Bone marrow (tissue), 2 donors: ENCODE measurements at regions not wholly inside any gene's neighbourhood (a gene's known extent, or its start where the extent isn't known, plus 50 kb on each side); places are given as distances from the start of the nearest gene placed in this dataset.

Experiments
- DNase-seq, 2 donors: peaks; one replicate each; lab custom pipeline; 2025; lab: John Stamatoyannopoulos, UW

DNA sequence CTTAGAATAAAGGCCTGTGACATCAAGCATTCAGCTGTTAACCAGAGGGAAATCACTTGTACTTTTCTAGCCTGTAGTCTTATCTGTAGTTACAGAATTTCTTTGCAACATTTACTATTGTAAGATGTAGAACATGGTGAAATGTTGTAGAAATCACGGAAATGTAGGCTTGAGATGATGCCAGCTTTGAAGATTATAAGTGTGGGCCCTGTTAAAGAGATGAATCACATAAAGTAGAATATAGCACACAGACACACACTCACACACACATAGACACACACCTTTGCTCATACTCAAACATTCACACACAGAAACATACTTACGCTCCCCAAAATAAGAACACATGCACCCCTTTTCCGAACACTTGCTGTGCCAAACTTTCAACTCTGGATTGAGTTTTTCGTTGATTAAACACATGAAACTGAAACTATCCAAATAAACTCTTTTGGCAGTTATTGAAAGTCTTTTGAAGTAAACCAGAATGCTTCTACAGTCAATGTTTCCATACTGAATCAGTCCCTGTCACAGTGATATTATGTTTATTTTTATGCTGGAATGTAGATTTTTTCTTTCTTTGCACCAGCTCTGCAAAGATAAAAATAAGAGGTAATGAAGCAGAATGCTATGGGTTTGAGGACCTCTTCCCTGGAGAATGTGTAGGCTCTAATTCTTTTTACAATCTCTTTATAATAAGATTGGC lies 230.3 kb upstream of the MEOX2 start:
- no peak for DNase-seq

DNA sequence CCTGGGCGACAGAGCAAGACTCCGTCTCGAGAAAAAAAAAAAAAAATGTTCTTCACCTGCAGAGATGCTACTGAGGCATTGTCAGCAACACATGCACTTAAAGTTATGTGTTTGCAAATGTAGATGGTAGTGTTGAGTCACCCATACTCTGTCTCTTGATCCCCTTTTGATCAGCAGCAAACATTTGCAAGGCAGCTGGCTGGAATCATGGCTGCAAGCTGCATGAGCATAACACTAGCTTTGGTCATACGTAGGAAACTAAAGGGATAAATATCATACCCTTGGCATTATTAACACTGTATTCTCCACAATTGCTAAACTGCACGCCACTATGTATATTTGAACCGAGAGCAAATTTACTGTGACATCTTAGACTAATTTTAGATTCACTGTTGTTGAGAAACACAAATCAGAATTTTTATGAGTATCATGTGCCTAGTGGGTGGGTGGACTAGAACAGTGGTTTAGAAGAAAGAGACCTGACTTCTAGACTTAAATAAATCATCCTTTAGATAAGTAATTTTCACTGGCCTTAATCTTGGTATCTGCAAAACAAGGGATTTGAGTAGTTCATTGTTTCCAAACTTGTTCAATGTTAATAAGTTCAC lies 229.3 kb upstream of the MEOX2 start:
- no peak for DNase-seq

DNA sequence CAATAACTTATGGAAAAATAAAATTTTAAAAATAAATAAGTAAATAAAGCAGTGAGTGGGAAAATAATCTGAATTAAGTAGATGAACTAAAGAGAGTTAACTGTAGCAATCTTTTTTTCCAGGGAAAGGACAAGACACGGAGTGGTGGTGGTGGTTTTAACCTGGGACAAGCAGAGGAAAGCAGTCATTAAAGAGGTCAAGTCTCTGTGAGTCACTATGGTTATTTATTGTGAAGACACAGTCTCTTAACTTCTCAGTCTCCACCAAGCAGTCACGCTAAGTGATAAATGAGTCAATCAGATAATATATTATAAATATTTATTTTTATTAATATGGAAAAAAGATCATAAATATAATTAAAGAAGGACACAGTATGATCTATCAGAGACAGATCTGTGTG lies 228.1 kb upstream of the MEOX2 start:
- DNase-seq = no peak

DNA sequence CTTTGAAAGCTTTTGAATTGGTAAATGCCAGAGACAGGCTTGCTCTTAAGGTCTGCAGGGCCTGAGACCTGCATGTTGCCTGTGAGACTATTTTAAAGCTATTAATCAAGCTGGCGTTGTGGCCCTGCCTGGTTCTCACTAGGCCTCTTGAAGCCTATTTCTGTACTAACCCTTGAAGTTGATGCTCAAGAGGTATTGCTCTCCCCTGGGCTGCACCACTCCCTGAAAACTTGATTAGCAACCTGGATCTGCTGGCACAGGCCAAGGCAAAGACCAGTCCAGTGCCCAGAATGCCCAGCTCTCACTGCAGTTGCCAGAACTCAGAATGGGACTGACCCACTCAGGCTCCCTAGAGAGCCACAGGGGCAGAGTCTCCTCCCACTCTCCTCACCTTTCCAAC lies 220.0 kb upstream of the MEOX2 start:
- DNase-seq = no peak

DNA sequence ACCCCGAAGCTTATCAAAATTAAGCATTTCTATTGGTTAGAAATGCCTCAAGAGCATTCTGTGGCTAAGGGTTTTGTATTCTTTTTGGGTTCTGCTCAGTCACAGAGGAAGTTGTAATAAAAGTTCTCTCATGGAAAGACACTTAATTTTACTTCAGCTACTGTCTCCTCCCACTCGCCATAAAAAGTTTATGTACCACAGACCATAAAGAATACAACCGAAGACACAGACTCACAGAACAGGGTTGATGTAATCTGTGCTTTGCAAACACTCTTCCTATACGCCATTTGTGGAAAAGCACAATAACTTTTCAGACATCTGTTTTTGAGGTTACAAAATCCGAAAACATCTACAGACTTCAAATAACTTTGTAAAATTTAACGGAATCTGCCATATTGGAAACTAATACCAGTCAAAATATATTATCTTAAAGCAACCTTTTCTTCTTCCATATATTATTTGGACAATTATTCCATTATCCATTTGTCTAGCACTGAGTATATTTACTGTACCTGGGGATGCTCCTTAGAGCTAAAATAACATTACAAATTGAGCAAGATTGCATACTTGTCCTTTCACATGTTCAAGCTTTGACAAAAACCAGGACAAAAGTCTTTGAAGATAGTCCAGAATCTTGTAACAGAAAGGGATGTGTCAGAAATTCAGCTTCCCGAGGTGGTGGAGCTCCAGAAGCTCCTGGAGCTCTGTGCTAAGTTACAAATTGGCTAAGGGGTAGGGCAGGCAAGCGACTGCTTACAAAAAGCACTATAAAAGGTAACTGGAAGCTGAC lies 219.0 kb upstream of the MEOX2 start:
- DNase-seq = no peak

DNA sequence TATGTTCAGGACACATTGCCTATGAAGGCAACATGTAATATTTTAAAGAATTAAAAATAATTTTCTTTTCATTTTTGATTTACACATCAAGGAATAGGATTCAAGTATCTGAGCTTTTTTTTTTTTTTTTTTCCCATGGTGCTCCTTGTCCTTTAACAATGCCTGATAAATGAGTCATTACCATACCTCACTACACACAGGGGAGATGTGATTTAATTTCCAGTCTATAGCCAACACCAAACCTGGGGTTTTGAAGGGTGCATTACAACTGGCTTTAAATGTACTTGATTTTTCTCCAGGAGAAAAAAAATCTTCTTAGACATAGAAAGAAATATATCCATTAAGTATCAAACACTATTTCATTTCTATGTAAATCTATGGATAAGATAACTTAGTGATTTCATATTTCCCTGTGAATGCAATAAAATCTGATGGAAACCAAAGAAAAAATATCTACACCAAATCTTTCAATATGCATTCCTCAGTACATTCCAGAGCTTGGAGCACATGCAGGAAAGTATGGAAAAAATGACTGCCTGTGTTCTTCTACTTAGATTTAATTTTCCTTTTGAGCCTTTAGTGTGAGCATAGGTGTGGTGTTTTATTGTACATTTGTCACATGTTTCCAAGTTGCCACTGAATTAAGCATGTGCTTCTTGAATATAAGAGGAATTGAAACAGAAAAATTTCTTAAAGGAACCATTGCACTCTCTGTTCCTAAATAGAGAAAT lies 204.8 kb upstream of the MEOX2 start:
- no peak for DNase-seq

DNA sequence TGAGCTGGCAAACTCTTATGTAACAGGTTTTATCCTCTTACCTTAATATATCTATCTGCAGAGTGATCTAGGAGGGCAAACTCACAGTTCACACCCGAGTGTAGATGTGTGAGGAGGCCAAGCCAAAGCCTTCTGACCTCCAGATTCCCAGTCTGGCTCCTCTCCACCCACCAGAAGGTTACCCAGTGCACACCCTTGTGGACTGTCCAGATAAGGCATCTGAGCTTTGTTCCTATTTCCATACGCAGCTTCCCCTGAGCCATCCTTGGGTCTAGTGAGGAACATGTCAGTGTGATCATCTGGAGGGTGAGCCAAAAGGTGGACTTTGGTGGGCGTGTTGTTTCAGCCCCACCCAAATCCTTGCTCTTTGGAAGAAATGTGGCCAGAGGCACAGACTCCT lies 203.0 kb upstream of the MEOX2 start:
- no peak for DNase-seq

DNA sequence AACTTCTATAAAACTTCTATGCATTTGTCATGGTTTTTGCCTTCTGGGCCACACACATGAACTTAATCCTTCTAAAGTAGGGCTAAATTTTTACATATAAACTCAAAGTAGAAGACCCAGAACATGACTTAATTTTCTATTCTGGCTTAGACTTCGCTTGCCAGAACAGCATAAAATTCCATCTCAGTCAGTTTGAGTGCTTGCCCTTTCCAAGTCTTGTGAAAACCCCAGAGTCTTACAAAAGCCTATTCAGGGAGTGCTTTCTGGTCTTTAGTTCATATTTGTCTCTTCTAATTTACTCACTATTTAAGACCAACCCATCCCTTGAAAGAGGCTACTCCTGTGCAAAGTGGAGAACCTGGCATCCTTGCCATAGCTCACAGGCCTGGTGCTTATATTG lies 201.6 kb upstream of the MEOX2 start:
- no peak for DNase-seq

DNA sequence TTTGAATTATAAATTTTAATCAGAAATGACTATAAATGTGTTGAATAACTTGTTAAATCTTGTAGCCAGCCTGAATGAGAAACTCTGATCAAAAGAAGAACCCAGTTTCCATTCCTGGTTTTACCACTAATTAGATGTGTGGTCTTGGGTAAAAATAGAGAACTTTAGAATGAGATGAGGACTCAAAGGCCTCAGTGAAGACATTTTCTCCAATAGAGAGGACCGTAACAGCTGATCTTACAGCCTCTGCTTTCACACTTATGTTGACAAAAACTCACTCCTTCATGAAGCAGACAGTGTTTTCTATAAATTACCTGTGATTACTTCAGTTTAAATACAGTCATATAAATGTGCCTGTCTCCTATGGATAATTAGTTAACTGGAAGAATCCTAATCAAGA lies 200.1 kb upstream of the MEOX2 start:
- no peak for DNase-seq

DNA sequence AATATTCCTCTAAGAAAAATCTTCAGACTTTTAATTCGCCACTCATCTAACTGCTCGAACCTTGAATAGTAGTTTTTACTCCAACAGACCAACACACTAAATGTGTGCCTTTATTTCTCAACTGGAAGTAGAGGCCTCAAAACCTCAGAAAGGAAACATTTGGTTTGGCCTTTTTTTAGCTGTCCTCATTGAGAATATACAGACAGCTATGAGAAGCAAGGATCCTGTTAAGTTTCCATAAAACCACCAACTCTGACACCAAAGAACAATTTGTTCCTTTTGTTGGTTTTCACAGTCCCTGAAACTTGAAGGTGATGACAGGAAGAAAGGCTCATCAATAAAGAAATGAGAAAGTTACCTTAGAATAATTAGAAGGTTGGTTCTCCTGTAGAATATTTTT lies 199.2 kb upstream of the MEOX2 start:
- no peak for DNase-seq

DNA sequence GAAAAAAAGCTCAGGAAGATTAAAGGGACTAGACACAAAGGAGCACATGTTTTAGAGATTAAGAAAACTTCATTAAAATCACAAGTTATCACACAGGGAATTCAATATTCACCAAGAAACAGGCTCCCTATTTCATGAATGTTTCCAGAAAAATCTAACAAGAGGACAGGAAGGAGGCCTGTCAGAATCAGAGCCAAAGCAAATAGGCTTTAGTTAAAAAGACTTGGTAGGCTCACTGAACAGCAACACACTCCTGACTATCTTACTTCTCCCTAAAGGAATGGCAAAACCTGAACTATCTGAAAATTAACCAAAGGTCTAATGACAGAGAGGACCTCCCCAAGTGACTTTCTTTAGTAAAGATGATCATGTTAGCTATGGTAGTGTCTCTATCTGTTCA lies 188.3 kb upstream of the MEOX2 start:
- DNase-seq = no peak

DNA sequence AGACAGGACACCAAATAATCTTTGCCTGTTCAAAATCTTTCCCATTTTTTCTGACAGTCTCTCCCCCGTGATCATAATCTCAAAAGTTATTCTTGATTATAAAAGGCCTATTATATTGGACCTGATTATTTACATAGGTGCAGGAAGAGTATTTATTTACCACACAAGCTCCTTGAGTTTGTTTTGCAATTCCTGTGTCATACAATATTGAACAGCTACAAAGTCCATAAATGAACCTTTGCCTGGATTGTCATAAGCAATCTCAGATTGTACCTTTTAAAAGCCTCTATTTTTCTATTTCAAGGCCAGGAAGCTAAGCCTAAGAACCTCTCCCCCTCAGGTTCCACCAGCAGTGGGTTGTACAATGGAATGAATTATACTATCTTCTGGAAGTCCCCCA lies 183.9 kb upstream of the MEOX2 start:
- DNase-seq = no peak

DNA sequence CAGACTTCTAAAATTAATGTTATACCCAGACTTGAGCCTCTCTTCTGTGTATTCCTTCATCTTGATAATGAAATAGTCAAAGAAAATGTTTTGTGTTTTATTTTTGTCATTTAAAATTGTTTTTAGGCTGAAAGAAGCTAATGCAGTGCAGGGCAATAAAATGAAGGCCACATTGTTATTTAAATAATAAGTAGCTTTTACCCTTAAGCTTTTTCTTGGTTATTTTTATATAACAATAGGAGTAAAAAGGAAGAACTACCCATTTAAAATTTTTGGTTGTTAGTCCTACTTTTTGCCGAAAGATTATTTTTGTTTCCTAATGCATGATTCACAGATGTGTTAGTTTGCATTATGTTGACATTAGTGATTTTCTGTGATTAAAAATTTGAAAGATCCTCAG lies 181.0 kb upstream of the MEOX2 start:
- no peak for DNase-seq

DNA sequence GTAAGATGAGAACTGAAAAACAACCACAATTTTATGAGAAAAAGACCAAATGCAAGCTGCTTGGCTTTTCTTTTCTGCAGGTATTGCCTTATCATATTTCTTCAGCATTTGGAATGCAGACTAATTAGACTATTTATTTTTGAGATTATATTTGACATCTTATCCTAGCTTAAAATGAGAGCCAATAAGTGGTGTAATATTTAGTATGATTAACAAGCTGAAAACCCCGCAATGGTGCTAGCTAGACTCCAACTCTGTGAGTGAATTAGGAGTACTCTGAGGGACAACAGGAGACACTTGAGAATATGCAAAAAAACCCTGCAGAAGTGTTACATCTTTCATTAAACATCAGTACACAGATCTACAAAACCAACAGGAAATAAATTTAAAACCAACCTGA lies 180.3 kb upstream of the MEOX2 start:
- DNase-seq = no peak

DNA sequence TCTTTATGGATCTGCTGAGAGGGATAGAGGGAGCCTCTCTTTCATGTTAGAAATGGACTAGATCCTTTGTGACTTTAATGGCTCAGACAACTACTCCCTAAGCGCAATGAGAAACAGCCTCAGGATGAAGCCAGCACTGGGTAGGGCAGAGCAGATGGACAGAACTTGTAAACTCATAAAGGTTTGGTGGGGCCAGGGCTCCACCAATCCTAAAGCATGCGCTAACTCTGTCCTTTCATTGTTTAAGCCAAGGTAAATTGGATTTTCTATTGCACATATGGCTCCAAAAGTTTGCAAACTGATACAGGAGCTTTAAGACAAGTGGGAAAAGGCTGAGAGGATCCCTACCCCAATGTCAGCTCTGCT lies 178.1 kb upstream of the MEOX2 start:
- no peak for DNase-seq

DNA sequence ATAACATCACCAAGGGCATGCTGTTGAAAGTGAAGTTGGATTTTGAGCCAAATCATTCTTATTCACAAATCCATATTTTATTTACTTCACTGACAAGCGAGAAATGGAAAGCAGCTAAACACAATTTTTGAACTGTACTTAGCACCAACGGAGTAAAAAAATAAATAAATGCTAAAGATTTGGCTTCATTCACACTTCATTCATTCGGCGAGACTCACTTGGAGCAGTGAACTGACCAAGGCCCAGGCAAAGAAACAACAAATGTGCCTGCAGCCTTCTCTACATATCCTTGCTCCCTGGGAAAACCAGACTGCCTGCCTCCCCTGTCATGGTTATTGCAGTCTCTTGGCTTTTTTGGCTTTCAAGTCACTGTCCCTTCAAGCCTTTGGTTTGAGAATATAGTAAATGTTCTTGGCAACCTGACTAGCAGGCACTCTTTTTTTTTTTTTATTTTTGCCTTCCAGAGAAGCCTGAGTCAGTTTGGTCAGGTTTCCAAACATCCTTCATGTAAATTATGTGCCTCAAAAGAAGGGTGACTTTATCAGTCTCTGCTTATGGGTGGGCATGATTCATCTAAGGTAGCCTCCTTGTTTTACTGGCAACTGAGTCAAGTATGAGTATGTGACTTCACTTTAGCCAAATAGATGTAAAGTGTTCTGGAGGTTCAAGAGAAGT lies 177.6 kb upstream of the MEOX2 start:
- DNase-seq = no peak

DNA sequence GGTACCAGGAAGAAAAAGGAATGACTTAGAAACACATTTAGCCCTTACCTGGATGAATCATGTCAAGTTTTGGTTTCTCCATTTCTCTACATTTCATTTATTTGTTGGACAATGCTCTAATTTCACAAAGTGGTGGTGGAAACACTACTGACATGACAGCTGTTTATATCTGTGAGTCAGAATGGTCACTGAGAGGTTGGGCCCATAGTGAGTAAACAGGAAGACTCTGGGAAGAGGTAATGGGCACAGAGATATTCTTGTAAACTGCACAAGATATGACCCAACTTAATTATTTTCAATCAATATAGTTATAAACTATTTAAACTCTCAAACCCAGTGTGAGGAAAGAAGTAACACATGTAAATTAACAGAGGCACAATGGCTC lies 176.3 kb upstream of the MEOX2 start:
- DNase-seq = no peak

DNA sequence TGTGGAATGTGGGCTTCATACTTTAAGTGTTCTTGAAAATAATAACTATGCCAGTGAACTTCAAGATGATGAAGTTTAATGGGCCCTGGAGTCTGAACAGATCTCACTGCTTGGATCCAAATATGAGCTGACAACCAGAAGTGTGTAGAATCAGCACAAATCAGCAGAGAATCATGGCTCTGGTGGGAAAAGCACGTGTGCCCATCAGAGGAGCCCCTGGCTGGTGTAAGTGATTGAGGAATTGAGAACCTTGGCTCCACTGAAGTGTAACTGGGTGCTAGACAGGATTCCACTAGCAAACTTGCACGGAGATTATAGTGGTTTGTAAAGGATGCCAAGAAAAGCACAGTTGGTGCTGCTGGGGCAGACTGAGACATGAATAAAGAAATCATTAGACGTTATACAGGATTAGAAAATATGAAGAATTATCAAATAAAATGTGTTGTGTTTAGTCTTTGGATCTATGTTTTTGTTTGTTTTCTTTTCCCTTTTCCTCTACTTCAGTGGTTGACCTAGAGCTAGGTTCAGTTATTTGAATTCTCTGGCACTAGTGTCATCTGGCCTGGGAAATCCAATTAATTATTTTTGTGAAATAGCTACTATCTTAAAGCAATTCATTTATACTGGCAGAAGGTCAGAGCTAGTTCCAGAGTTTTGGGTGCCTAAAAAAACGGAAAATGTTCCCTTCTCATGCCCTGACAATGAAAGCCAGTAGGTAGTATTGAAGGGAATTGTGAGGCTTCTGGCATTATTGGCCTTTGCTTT lies 175.7 kb upstream of the MEOX2 start:
- no peak for DNase-seq

DNA sequence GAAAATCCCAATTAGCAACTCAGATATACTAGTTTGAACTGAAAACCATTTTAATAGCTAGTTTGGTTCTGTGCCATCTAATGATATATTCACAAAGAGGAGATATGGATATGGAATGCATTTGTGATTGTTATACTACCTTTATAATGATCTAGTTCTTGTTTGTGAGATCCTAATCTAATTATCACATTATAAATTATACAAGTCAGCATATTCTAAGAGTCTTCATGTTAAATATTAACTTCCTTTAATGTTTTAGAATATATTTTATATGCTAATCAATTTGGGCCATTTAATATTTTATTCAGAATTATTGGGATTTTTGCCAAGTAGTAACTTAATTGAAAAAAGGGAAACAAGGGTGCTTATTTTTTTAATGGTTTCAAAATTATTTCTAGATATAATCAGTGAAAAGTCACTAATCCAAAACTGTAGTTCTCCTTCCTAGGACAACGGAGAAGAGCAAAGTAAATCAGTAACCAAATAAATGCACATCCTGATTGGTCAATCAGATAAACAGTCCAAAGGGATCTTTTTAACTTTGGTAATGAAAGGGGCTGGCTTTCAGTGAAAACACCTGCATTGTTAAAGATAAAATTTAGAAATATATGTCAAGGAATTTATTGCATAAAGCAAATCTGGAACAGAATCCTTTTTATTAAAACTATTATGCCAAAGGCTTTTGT lies 173.9 kb upstream of the MEOX2 start:
- no peak for DNase-seq

DNA sequence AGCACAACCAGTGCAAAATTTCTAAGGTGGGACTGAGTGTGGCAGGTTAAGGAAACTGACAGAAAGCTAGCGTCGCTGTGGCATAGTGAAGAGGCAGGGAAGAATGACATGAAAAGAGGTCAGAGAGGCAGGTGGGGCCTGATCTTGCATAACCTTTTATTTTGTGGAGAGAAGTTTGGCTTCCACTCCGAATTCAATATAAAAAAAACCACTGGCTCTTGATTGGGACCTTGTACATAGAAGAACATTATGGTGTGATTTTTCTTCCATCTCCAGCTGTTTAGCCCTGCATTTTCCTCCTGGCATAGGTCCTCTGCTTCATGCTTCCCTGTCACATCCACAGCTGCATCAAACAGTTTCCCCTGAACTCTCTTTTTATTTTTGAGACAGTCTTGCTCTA lies 170.5 kb upstream of the MEOX2 start:
- no peak for DNase-seq

DNA sequence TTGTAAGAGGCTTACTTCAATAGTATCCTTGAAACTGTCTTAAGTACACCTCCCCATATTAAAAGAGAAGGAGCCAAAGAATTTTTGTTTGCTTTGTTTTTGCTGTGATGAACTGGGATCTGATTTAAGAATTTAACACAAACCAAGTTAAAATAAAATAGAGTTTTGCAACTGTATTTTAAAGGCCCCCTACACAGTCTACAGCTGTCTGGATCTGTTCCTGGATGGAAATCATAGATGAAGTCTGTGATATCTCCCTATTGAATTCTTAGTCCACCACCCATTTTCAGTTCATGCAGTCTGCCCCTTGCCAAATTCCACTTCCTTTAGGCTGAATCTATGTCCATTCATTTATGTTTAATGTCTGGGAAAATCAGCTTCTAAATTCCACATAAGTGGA lies 169.8 kb upstream of the MEOX2 start:
- DNase-seq = no peak
